Adrenal gland (tissue), 5 donors: ENCODE measurements at regions not wholly inside any gene's neighbourhood (a gene's known extent, or its start where the extent isn't known, plus 50 kb on each side); places are given as distances from the start of the nearest gene placed in this dataset.

Experiments
- CTCF ChIP-seq, 6 experiments: fragments of 450-650 bp in 4 of 6; fragments of 200-600 bp in 2 of 6; sonication (generic) in 1 of 6; IDR thresholded peaks; 1 replicate in 5 of 6; 2 replicates in 1 of 6; pipeline versions ENCODE4 v1.5.1 to v1.8.0; 2016 to 2021; ENCODE audit warnings: antibody characterized with exemption in 6 of 6, mild to moderate bottlenecking in 2 of 6, moderate library complexity in 1 of 6
- POLR2A ChIP-seq, 2 donors: fragments of 450-650 bp; IDR thresholded peaks; one replicate each; pipeline ENCODE4 v1.6.1; 2017; ENCODE audit warnings: antibody characterized with exemption in 2 of 2, mild to moderate bottlenecking in 2 of 2, moderate library complexity in 1 of 2
- donor health status: DM: no; HTN: no; CAD: no.

- TF ChIP-seq CTCF (IDR thresholded peaks at IDR 0.05), result no peak
- TF ChIP-seq POLR2A (IDR thresholded peaks at IDR 0.05), result no peak
Observed at GRCh38 chr11:110029714-110030113, 63.5 kb upstream of the ZC3H12C start.
